HUES64 (cell line): ENCODE measurements at regions not wholly inside any gene's neighbourhood (a gene's known extent, or its start where the extent isn't known, plus 50 kb on each side); places are given as distances from the start of the nearest gene placed in this dataset.

ENCODE experiments used
- H3K27ac ChIP-seq: 2 replicates; pipeline ENCODE4 v1.7.0; 2013; ENCODE audit warnings: low read depth, low read length, inconsistent platforms
- H3K27me3 ChIP-seq: 2 replicates; pipeline ENCODE4 v1.6.1; 2013; ENCODE audit warnings: mild to moderate bottlenecking, low read length; ENCODE audit not compliant: insufficient read depth
- H3K36me3 ChIP-seq: 2 replicates; pipeline ENCODE4 v1.6.1; 2013; ENCODE audit warnings: mild to moderate bottlenecking, low read length; ENCODE audit not compliant: insufficient read depth
- H3K4me1 ChIP-seq: 2 replicates; pipeline ENCODE4 v1.6.1; 2013; ENCODE audit warnings: mild to moderate bottlenecking, low read length, moderate library complexity; ENCODE audit not compliant: insufficient read depth
- H3K4me3 ChIP-seq: 2 replicates; pipeline ENCODE4 v1.5.1; 2013; ENCODE audit warnings: mild to moderate bottlenecking, low read length, moderate library complexity
- H3K9ac ChIP-seq: 2 replicates; pipeline ENCODE4 v1.6.1; 2013; ENCODE audit warnings: mild to moderate bottlenecking, low read depth, low read length
- H3K9me3 ChIP-seq: 2 replicates; pipeline ENCODE4 v1.6.1; 2013; ENCODE audit warnings: low read depth, low read length; ENCODE audit not compliant: insufficient read depth
- WGBS: fragments of 150-250, 120-280 bp; methylation state at CpG from one replicate; pipeline ENCODE4 v1.1.7; 2013; ENCODE audit warnings: missing lambda C conversion rate; 5-methylcytosine and 5-hydroxymethylcytosine counted together

GRCh38 chr7:153576096-153576495, 476.1 kb upstream of the DPP6 start:
- no peak overlapping the region for H3K9ac ChIP-seq
- H3K4me1 ChIP-seq = no peaks in the 10 kb centered on the region
- H3K27ac ChIP-seq = no peak overlapping the region
- WGBS = 90% methylated on average over 1 of the region's 1 CpG
- peaks cover 93% of the 10 kb centered on the region for H3K9me3 ChIP-seq
- H3K27me3 ChIP-seq = no peaks in the 10 kb centered on the region
- no peak overlapping the region for H3K4me3 ChIP-seq
- no peaks in the 10 kb centered on the region for H3K36me3 ChIP-seq

GRCh38 chr7:153581419-153581818, 470.8 kb upstream of the DPP6 start:
- 50% methylated on average over 1 of the region's 3 CpGs for WGBS
- no peaks in the 10 kb centered on the region for H3K4me1 ChIP-seq
- no peak overlapping the region for H3K9ac ChIP-seq
- no peaks in the 10 kb centered on the region for H3K36me3 ChIP-seq
- peaks cover 83% of the 10 kb centered on the region for H3K9me3 ChIP-seq
- no peak overlapping the region for H3K4me3 ChIP-seq
- no peaks in the 10 kb centered on the region for H3K27me3 ChIP-seq
- no peak overlapping the region for H3K27ac ChIP-seq

GRCh38 chr7:153584132-153584531, 468.1 kb upstream of the DPP6 start:
- H3K4me3 ChIP-seq = no peak overlapping the region
- WGBS = 80% methylated on average over 3 of the region's 3 CpGs
- H3K9ac ChIP-seq = no peak overlapping the region
- H3K4me1 ChIP-seq = no peaks in the 10 kb centered on the region
- peaks cover 83% of the 10 kb centered on the region for H3K9me3 ChIP-seq
- no peaks in the 10 kb centered on the region for H3K27me3 ChIP-seq
- H3K27ac ChIP-seq = no peak overlapping the region
- no peaks in the 10 kb centered on the region for H3K36me3 ChIP-seq

- no peaks in the 10 kb centered on the region for H3K36me3 ChIP-seq
- no peak overlapping the region for H3K9ac ChIP-seq
- no peak overlapping the region for H3K27ac ChIP-seq
- 81% methylated on average over 5 of the region's 5 CpGs for WGBS
- no peaks in the 10 kb centered on the region for H3K4me1 ChIP-seq
- H3K27me3 ChIP-seq = no peaks in the 10 kb centered on the region
- no peak overlapping the region for H3K4me3 ChIP-seq
- H3K9me3 ChIP-seq = peaks cover 87% of the 10 kb centered on the region
Measured at GRCh38 chr7:153588586-153588985, 463.6 kb upstream of the DPP6 start.

- WGBS = 90% methylated on average over 16 of the region's 16 CpGs
- no peak overlapping the region for H3K9ac ChIP-seq
- no peaks in the 10 kb centered on the region for H3K4me1 ChIP-seq
- no peak overlapping the region for H3K4me3 ChIP-seq
- no peaks in the 10 kb centered on the region for H3K27me3 ChIP-seq
- peaks cover 87% of the 10 kb centered on the region for H3K9me3 ChIP-seq
- no peaks in the 10 kb centered on the region for H3K36me3 ChIP-seq
- no peak overlapping the region for H3K27ac ChIP-seq
Measured at GRCh38 chr7:153590136-153590535, 462.1 kb upstream of the DPP6 start.

- WGBS = 89% methylated on average over 11 of the region's 11 CpGs
- no peaks in the 10 kb centered on the region for H3K4me1 ChIP-seq
- H3K27ac ChIP-seq = no peak overlapping the region
- H3K4me3 ChIP-seq = no peak overlapping the region
- H3K36me3 ChIP-seq = no peaks in the 10 kb centered on the region
- no peaks in the 10 kb centered on the region for H3K27me3 ChIP-seq
- peaks cover 91% of the 10 kb centered on the region for H3K9me3 ChIP-seq
- H3K9ac ChIP-seq = no peak overlapping the region
Measured at GRCh38 chr7:153590571-153590970, 461.6 kb upstream of the DPP6 start.

- H3K4me1 ChIP-seq = no peaks in the 10 kb centered on the region
- 67% methylated on average over 3 of the region's 3 CpGs for WGBS
Measured at GRCh38 chr7:153607354-153607753, 444.8 kb upstream of the DPP6 start.

GRCh38 chr7:153616711-153617325, 435.4 kb upstream of the DPP6 start:
- H3K9me3 ChIP-seq = peaks cover 75% of the 10 kb centered on the region
- H3K4me1 ChIP-seq = no peaks in the 10 kb centered on the region
- H3K27ac ChIP-seq = no peak overlapping the region
- no peak overlapping the region for H3K4me3 ChIP-seq
- no peak overlapping the region for H3K9ac ChIP-seq
- WGBS = 73% methylated on average over 8 of the region's 8 CpGs
- H3K36me3 ChIP-seq = no peaks in the 10 kb centered on the region
- H3K27me3 ChIP-seq = no peaks in the 10 kb centered on the region

More at GRCh38 chr7:153607354-153607753, 444.8 kb upstream of the DPP6 start:
- no peak overlapping the region for H3K9ac ChIP-seq
- H3K4me3 ChIP-seq = no peak overlapping the region
- no peak overlapping the region for H3K27ac ChIP-seq
- no peaks in the 10 kb centered on the region for H3K36me3 ChIP-seq
- H3K9me3 ChIP-seq = peaks cover 85% of the 10 kb centered on the region
- H3K27me3 ChIP-seq = no peaks in the 10 kb centered on the region

GRCh38 chr7:153627323-153627722, 424.9 kb upstream of the DPP6 start:
- Histone ChIP-seq H3K4me3 (no peak overlapping the region), H3K9me3 (peaks cover 82% of the 10 kb centered on the region), H3K27me3 (no peaks in the 10 kb centered on the region)

GRCh38 chr7:153628406-153628805, 423.8 kb upstream of the DPP6 start:
- Histone ChIP-seq H3K9me3 (peaks cover 78% of the 10 kb centered on the region), H3K4me3 (no peak overlapping the region), H3K9ac (no peak overlapping the region), H3K27ac (no peak overlapping the region), H3K27me3 (no peaks in the 10 kb centered on the region), H3K36me3 (no peaks in the 10 kb centered on the region), H3K4me1 (no peaks in the 10 kb centered on the region)
- 73% methylated on average over 6 of the region's 6 CpGs for WGBS

More at GRCh38 chr7:153627323-153627722, 424.9 kb upstream of the DPP6 start:
- no peaks in the 10 kb centered on the region for H3K36me3 ChIP-seq
- no peak overlapping the region for H3K27ac ChIP-seq
- no peak overlapping the region for H3K9ac ChIP-seq
- H3K4me1 ChIP-seq = no peaks in the 10 kb centered on the region

- 86% methylated on average over 1 of the region's 1 CpG for WGBS
- no peaks in the 10 kb centered on the region for H3K4me1 ChIP-seq
- H3K9me3 ChIP-seq = peaks cover 77% of the 10 kb centered on the region
- no peak overlapping the region for H3K4me3 ChIP-seq
- H3K9ac ChIP-seq = no peak overlapping the region
- no peaks in the 10 kb centered on the region for H3K36me3 ChIP-seq
- no peaks in the 10 kb centered on the region for H3K27me3 ChIP-seq
- no peak overlapping the region for H3K27ac ChIP-seq
Measured at GRCh38 chr7:153628825-153629224, 423.4 kb upstream of the DPP6 start.
